ENCODE measurements at regions not wholly inside any gene's neighbourhood (a gene's known extent, or its start where the extent isn't known, plus 50 kb on each side); places are given as distances from the start of the nearest gene placed in this dataset.
"Not testable (repeated sequence)": the region's sequence is repeated elsewhere in the genome, so short reads cannot be mapped to it uniquely, and the experiment has no call there.

DNA sequence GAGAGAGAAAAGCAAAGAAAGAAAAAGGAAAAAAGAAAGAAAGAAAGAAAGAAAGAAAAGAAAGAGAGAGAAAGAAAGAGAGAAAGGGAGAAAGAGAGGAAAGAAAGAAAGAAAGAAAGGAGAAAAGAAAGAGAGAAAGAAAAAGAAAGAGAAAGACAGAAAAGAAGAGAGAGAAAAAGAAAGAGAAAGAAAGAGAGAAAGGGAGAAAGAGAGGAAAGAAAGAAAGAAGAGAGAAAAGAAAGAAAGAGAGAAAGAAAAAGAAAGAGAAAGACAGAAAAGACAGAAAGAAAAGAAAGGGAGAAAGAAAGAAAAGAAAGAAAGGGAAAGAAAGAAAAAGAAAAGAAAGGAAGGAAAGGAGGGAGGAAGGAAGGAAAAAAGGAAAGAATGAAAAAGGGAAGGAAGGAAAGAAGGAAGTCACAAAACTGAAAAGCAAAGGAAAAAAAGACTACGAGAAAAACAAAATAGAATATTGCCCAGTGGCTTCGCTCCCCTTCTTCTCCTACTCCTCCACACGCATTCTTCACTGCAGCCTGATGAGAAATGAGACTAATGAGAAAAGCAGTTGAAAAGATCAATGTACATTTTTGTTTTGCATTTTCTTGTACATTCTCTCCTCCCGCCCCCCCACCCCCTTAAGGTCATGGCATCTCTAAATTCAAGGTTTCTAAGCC is 170.0 kb downstream of the SOD2 start:
- no peak for DNase-seq (ENCODE audit: low read depth)

DNA sequence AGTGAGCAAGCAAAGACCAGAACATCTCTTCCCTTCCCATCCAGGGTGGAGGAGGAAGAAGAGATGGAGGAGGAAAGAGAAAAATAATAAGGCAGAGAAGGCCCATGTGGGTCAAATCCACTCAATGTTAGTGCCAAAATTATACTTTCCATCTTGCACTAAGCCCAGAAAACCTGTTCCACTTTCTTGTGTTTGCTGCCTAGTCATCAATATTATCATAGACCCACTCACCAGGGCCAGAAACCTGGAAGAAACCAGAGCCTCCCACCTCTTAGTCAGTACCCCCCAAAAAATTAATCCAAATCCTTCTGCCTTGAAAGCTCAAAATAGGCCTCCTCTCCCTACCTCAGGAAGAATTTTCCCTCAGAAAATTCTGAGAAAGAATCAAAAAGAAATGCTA is 171.1 kb downstream of the SOD2 start:
- DNase-seq (ENCODE audit: low read depth) = no peak

DNA sequence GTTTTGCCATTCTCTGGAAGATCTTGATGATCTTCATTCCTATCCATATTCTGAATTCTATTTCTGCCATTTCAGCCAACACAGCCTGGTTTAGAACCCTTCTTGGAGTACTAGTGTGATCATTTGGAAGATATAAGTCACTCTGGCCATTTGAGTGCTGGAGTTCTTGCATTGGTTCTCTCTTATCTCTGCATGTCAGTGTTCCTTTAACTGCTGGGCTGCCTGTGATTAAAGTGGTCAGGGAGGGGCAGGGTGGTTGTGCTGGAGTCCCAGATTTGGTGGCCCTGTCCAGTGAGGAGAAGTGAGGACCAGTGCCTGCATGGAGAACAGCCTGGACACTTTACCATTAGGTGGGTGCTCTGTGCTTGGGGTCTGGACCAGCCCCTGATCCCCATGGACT is 173.0 kb downstream of the SOD2 start:
- no peak for DNase-seq (ENCODE audit: low read depth)

DNA sequence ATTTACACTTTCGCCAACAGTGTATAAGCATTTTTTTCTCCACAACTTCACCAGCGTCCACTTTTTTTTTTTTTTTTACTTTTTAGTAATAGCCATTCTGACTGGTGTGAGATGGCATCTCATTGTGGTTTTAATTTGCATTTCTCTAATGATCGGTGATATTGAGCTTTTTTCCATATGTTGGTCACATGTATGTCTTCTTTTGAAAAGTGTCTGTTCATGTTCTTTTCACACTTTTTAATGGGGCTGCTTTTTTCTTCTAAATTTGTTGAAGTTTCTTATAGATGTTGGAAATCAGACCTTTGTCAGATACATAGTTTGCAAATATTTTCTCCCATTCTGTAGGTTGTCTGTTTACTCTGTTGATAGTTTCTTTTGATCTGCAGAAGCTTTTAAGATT is 177.2 kb downstream of the SOD2 start:
- not testable (repeated sequence) for DNase-seq (ENCODE audit: low read depth)

DNA sequence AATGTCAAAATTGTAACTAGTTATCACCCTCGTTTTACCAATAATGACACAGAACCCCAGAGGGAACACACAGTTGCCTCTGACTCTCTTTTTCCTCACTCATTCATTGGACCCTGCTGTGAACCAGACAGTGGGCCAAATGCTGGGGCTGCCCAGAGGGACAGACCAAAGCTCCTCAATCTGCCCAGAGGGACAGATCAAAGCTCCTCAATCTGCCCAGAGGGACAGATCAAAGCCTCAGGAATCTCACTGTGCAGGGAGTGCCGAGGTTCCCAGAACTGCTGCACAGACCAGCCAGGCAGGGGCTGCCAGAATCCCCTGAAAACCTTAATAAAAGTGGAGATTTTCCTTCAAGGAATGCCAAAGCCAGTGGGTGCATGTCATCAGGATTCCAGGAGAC is 179.1 kb downstream of the SOD2 start:
- DNase-seq (ENCODE audit: low read depth) = no peak

DNA sequence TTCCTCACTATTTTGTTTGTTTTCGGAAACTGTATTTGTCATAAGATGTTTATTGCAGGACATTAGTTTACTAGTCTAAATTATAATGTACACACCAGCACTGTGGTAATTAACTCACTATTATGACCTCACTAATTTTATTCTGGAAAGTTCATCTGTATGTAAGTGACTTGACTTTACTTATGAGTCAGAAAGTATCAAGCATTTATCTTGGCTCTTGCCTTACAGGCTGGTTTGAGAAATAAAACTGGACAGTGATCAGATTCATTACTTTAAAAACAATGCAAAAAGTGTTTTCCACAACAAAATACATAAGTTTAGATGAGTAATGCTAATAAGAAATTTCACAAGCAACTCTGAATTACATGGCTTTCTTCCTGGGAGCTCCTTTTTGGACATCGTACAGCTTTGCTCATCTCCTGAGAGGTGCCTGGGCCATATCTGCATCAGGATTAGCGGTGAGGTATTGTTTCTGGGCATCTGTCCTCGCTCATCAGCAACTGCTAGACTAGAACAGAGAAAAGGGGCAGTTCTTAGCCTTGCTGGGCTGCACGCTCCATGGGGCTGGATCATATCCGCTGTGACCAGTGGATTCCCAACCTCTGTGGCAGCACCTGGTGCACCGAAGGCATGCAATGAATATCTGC is 179.8 kb downstream of the SOD2 start:
- DNase-seq (ENCODE audit: low read depth) = peak; percentile 13

DNA sequence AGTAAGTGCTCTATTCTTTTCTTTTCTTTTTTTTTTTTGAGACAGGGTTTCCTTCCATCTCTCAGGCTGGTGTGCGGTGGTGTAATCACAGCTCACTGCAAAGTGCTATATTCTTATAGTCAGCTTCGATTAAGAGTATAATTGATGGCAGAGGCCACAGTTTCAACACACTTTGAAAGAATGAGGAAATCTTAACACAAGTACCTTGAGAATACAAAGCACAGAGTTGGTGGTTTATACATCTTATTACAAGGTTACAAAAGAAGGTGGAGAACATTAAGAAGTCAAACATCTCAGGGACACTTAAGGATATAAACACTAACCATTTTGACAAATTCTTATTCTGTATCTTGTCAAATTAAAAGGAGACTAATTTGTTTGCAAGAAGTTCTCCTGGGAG is 180.5 kb downstream of the SOD2 start:
- DNase-seq (ENCODE audit: low read depth) = no peak

DNA sequence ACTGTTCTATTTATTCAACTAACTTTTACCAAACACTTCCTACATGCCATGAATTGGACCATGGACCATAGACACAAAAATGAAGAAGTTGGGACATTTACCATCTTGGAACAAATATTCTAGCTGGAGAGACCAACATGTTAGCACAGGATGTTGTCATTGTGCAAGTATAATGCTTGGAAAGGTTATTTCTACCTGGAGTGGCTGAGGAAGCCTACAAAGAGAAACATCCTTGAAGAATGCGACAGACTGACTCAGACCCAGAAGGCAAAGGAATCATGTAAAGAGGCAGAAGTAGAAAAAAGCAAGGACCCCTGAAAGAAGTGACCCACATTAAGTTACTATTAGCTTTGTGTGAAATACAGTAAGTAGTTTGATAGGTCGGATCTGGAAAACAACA is 180.9 kb downstream of the SOD2 start:
- no peak for DNase-seq (ENCODE audit: low read depth)

DNA sequence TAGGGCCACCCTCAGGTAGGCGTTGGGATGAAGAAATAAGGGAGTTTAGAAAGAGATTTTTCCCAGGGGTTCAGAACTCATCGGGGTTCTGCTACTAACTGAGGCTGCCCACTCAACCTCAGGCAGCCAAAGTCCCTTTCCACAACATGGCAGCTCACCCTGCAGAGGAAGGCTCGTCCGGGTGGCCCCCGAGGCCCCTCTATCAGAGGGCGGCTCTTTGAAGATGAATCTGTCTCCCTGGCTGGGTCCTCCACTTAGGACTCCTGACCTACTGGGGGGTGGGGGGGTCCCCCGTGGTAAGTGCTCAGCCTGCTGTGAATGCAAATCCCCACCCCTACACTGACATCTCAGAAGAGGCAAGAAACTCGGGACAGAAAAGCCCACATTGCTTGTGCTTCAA is 182.9 kb downstream of the SOD2 start:
- no peak for DNase-seq (ENCODE audit: low read depth)

DNA sequence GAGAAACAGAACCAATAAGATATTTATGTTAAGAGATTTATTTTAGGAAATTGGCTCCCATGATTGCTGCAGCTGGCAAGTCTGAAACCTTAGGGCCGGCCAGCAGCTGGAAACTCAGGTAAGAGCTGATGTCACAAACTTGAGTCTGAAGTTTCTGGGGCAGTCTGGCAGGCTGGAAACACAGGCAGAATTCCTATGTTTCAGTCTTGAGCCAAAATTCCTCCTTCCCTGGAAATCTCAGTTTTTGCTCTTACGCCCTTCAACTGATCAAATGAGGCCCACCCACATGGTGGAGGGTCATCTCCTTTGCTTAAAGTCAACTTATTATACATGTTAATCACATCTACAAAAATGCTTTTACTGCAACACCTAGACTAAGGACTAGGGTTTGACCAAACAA is 184.1 kb downstream of the SOD2 start:
- DNase-seq (ENCODE audit: low read depth) = no peak

DNA sequence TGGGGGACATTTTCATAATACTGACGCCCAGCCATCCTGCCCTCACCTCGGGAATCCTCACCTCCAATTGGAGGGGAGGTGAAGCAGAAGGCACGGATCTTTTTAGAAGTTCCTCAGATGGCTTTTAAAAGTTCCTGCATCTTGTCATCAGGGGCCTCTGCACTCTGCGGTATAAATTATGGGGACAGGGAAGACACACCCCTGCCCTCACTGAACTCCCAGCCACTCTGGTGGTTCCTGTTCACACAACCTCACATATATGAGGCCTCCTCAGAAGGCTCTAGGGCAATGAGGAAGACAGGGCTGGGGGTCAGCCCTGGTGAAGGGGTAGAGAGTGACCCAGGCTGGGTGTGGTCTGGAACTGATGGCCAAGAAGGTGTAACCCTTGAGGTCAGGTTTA is 187.0 kb downstream of the SOD2 start:
- DNase-seq (ENCODE audit: low read depth) = no peak

DNA sequence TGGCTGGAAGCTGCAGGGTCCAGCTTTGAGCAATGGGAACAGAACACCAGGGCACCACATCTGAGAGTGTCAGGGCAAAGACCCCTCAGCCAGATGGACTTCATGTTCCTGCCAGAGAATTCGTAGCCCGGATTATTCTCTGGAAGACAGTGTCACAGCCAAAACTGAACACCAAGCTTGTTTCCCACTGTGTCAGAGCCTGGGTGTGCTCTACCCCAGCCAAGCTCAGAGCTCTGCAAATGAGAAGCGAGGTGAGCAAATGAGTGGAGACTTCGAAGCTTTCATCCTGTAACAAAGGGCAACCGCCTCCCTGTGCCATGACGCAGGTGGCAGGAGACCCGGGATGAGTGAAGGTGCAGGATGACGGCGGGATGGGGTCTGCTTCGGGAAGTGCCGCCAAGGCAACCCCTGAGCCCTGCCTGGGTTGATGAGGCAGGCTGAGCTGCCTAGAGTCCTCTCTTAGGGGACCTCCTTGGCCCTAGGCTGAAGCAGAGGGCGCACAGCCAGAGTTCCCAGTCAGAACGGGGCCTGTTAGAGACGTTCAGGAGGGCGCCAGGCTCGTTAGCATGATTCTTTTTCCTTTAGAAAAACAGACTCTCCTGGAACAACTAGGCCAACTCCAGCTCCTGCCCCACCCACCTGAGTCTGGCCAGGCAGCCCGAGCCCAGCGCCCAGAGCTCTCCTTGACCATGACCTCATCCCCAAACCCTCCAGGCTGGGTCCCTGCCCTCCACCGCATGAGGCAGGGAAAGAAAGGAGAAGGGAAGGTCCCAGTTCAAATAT is 187.7 kb downstream of the SOD2 start:
- no peak for DNase-seq (ENCODE audit: low read depth)

DNA sequence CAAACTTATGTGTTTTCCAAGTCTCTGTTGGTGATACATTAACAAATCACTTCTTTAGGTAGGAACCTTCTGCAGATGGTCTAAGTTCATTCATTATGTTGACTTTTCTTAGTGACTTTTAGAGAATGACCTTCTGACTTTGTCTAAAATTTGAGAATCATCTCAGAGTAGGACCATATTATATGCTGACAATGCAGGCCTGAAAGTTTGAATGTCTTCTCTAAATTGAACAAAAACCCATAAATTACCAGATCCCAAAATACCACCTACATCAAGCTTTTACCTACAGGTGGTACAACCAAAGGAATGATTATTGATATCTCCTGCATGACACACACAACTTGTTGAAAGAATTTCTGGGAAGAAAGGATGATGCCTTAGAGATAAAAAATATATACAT is 191.5 kb downstream of the SOD2 start:
- no peak for DNase-seq (ENCODE audit: low read depth)

DNA sequence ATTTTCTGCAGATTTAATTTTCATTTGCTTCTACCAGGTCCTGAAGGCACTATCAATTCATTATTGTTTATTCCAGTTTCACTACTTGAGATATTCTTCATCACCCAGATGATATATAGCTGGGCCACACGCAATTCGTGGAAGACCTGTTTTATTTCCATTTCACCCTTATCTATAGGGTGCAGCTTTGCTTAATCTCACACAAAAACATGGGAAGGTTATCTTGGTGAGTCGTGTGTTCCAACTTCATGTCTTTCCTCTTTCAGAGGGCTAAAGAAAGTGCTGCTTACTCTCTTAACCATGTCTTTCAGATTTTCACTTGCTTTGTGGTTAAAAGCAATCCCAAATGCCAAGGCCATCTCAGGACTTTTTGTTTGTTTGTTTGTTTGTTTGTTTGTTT is 194.0 kb downstream of the SOD2 start:
- DNase-seq (ENCODE audit: low read depth) = no peak

DNA sequence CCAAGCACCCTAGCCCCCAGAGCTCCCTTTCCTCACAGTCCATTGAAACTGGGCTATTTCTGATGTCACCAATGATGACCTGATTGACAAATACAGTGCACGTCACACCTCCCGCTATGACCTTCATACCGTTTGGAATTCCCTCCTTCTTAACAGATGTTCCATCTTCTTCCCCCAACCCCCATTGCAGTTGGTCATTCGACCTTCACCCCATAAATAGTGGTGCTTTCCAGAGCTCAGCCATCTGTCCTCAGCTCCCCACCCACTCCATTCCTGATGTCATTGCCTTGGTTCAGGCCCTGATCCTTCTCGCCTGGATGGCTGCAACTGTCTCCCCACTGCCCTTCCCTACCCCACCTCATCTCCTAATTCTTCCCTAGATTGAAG is 198.5 kb downstream of the SOD2 start:
- DNase-seq (ENCODE audit: low read depth) = no peak

- peak; percentile 42 for DNase-seq (ENCODE audit: low read depth)
Observed at GRCh38 chr6:159493898-159494585, 199.0 kb downstream of the SOD2 start.

DNA sequence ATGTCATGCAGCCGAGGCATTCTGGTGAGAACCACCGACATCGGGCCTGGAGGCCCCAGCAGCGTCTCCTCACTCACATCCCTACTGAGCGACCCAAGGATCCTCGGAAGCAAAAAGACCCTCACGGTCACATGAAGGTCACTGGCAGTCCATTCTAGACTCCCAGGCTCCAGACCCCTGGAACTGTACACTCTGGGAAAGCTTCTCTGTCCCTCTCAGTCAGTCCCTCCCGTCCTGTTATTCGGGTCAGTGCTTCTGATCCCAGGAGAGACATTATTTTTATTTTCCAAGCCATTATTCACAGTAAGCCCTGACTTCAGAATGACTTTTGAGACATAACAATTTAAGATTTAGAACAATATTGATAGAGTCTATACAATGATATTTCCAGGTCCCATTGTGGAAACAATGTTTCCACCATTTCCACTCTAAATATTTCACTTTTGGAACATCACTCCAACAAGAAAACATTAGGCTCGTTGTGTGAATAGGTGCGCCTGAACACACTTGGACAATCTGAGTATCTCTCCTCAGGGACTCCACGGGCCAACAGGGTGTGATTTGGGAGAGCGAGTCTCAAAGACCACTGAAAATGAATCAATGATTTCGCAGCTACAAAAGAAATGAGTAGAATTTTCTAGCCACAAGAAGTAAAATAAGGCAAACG is 199.7 kb downstream of the SOD2 start:
- no peak for DNase-seq (ENCODE audit: low read depth)

- peak; percentile 46 for DNase-seq (ENCODE audit: low read depth)
Observed at GRCh38 chr6:159490298-159490937, 202.6 kb downstream of the SOD2 start.

DNA sequence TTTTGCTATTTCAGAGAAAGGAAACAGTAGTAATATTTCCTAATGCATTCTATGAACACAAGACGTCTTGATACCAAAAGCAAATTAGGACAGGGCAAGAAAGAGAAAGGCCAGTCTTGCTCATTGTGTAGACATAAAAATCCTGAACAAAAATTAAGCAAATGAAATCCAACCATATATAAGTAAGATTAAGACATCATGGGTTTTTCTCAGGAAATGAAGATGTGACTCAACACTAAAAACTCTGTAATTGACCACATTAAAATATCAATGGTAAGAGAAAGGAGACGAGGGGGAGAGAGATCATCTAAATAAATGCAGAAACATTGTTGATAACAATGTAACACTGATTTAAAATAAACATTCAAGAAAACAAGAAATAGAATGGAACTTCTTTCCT is 205.4 kb downstream of the SOD2 start:
- no peak for DNase-seq (ENCODE audit: low read depth)

DNA sequence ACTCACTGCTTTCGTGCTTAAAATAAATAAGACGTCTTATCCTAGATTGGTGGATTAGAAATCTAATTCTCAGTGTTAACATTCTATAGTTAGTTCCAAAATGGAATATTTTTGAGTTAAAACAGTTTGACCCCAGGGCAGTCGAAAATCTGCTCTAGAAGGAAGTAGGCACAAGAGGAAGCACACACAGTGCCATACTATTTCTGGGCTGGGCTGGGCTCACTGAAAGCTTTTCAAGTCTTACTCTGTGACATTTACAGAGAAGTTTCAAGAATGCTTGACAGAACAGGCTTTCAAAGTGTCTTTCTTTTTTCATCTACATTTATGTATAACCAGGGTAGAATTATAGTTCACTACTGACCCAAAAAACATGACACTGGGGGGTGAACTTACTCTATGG is 209.8 kb downstream of the SOD2 start:
- DNase-seq (ENCODE audit: low read depth) = no peak

GRCh38 chr6:159481897-159482296 is 211.1 kb downstream of the SOD2 start:
- no peak for DNase-seq (ENCODE audit: low read depth)

GRCh38 chr6:159480471-159480870 is 212.6 kb downstream of the SOD2 start:
- DNase-seq (ENCODE audit: low read depth) = no peak

Measured in fibroblast of gingiva (primary cell).